ENCODE measurements at regions not wholly inside any gene's neighbourhood (a gene's known extent, or its start where the extent isn't known, plus 50 kb on each side); places are given as distances from the start of the nearest gene placed in this dataset.

DNA sequence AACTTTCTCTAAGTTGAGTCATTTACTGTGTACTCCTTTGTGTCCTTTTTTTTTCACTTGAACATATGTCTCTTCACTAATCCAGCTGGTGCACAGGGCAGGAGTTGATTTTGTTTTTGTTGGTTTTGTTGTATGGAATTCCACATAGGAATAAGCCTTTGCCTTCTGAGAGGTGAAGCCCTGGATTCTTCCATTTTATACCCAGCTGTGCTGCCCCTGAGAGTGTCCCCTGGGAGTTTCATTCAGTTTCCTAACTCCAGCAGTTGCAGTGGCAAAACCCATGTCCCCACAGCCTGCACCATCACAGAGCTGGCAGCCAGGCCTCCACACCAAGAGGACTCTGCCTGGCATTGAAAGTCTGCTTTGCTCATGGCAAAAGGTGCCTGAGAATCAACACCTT is 107.3 kb upstream of the SYNDIG1 start:
- TF ChIP-seq CTCF (IDR thresholded peaks at IDR 0.05) (no peak), POLR2A (IDR thresholded peaks at IDR 0.05) (no peak)

Data from heart left ventricle (tissue), 13 donors.